Left lung (tissue), 4 donors: ENCODE measurements at regions not wholly inside any gene's neighbourhood (a gene's known extent, or its start where the extent isn't known, plus 50 kb on each side); places are given as distances from the start of the nearest gene placed in this dataset.
"Not testable (repeated sequence)": the region's sequence is repeated elsewhere in the genome, so short reads cannot be mapped to it uniquely, and the experiment has no call there.

ENCODE experiments used
- ATAC-seq: fragments of 200-7000 bp; cut with Tn5 transposase; one replicate; pipeline ENCODE4 v1.9.1; 2020; ENCODE audit warnings: moderate library complexity
- DNase-seq, 4 donors: peaks; one replicate each; pipeline ENCODE4 v3.0.0-alpha.2; 2013 to 2020
- H3K27ac ChIP-seq, 2 donors: fragments of 200-600 bp; sonication (generic) in 1 of 2; one replicate each; pipeline versions ENCODE4 v1.5.0 to v1.8.0; 2020 to 2021
- H3K27me3 ChIP-seq, 2 donors: fragments of 200-600 bp; sonication (generic) in 1 of 2; one replicate each; pipeline versions ENCODE4 v1.5.0 to v1.8.0; 2020 to 2021
- H3K36me3 ChIP-seq, 2 donors: fragments of 200-600 bp; sonication (generic) in 1 of 2; one replicate each; pipeline versions ENCODE4 v1.5.0 to v1.8.0; 2020 to 2021
- H3K4me1 ChIP-seq, 2 donors: fragments of 200-600 bp; one replicate each; pipeline ENCODE4 v1.8.0; 2021
- H3K4me3 ChIP-seq, 2 donors: fragments of 200-600 bp; sonication (generic) in 1 of 2; one replicate each; pipeline versions ENCODE4 v1.5.0 to v1.8.0; 2020 to 2021; ENCODE audit warnings: mild to moderate bottlenecking in 1 of 2
- H3K9me3 ChIP-seq, 2 donors: fragments of 200-600 bp; sonication (generic) in 1 of 2; one replicate each; pipeline versions ENCODE4 v1.5.0 to v1.8.0; 2020 to 2021
- CTCF ChIP-seq, 2 donors: fragments of 200-600 bp; sonication (generic) in 1 of 2; IDR thresholded peaks; one replicate each; pipeline versions ENCODE4 v1.5.0 to v1.8.0; 2021; ENCODE audit warnings: antibody characterized with exemption in 2 of 2
- intact Hi-C, 2 donors: fragments of 100-400 bp; cut with DNase I; formaldehyde crosslinking; loops; one replicate each; pipeline versions ENCODE4 v1.11.2 to v1.14.2; 2022
- donor health status: DM: no; HTN: yes; CAD: no.
- donor health status: DM: no; HTN: no; CAD: no.

- DNase-seq: no peak
- TF ChIP-seq CTCF (IDR thresholded peaks at IDR 0.05): no peak
- Histone ChIP-seq H3K9me3 (no peaks in the 10 kb centered on the region), H3K4me1 (no peaks in the 10 kb centered on the region), H3K27ac (no peak overlapping the region), H3K36me3 (no peaks in the 10 kb centered on the region), H3K4me3 (no peak overlapping the region), H3K27me3 (no peaks in the 10 kb centered on the region)
- ATAC-seq: no peak
- intact Hi-C loops: no loop called here
Observed at GRCh38 chr1:219415915-219416314, 197.0 kb downstream of the ZC3H11B start.

- no peak for DNase-seq
- no peak for TF ChIP-seq CTCF (IDR thresholded peaks at IDR 0.05)
- Histone ChIP-seq H3K4me1 (no peaks in the 10 kb centered on the region), H3K9me3 (no peaks in the 10 kb centered on the region), H3K4me3 (no peak overlapping the region), H3K36me3 (no peaks in the 10 kb centered on the region), H3K27ac (no peak overlapping the region), H3K27me3 (no peaks in the 10 kb centered on the region)
- no peak for ATAC-seq
- intact Hi-C loops: no loop called here
Observed at GRCh38 chr1:219415433-219415832, 197.5 kb downstream of the ZC3H11B start.

- no peak for TF ChIP-seq CTCF (IDR thresholded peaks at IDR 0.05)
- Histone ChIP-seq H3K27ac (no peak overlapping the region), H3K36me3 (no peaks in the 10 kb centered on the region), H3K9me3 (no peaks in the 10 kb centered on the region), H3K27me3 (no peaks in the 10 kb centered on the region), H3K4me1 (no peaks in the 10 kb centered on the region), H3K4me3 (no peak overlapping the region)
- ATAC-seq (no peak), DNase-seq (no peak)
- intact Hi-C loops: no loop called here
Observed at GRCh38 chr1:219414250-219414649, 198.7 kb downstream of the ZC3H11B start.

- H3K27me3 ChIP-seq: no peaks in the 10 kb centered on the region
- no peak for ATAC-seq
- no peaks in the 10 kb centered on the region for H3K9me3 ChIP-seq
- intact Hi-C loops: no loop called here
- no peak for TF ChIP-seq CTCF (IDR thresholded peaks at IDR 0.05)
- H3K36me3 ChIP-seq: no peaks in the 10 kb centered on the region
- no peak overlapping the region for H3K4me3 ChIP-seq
- H3K27ac ChIP-seq: no peak overlapping the region
- H3K4me1 ChIP-seq: no peaks in the 10 kb centered on the region
- DNase-seq: no peak
Observed at GRCh38 chr1:219413536-219413935, 199.4 kb downstream of the ZC3H11B start.

GRCh38 chr1:219412772-219413171 is 200.1 kb downstream of the ZC3H11B start:
- no peak for ATAC-seq
- no peak for DNase-seq
- Histone ChIP-seq H3K27me3 (no peaks in the 10 kb centered on the region), H3K4me1 (no peaks in the 10 kb centered on the region), H3K36me3 (no peaks in the 10 kb centered on the region), H3K9me3 (no peaks in the 10 kb centered on the region), H3K27ac (no peak overlapping the region), H3K4me3 (no peak overlapping the region)
- intact Hi-C loops: no loop called here
- TF ChIP-seq CTCF (IDR thresholded peaks at IDR 0.05): no peak

GRCh38 chr1:219410721-219411120 is 202.2 kb downstream of the ZC3H11B start:
- H3K4me1 ChIP-seq, H3K27me3 ChIP-seq, ATAC-seq, H3K27ac ChIP-seq, H3K9me3 ChIP-seq, H3K4me3 ChIP-seq, intact Hi-C loops, DNase-seq, H3K36me3 ChIP-seq: not testable (repeated sequence)
